ENCODE measurements at regions not wholly inside any gene's neighbourhood (a gene's known extent, or its start where the extent isn't known, plus 50 kb on each side); places are given as distances from the start of the nearest gene placed in this dataset.

- no peak overlapping the region for H3K4me3 ChIP-seq (ENCODE audit: low read depth, low read length)
- TF ChIP-seq CTCF (IDR thresholded peaks at IDR 0.05; ENCODE audit: borderline replicate concordance, insufficient read depth, low read depth, low read length) = no peak
These were observed 99.4 kb upstream of the MYCN start for GRCh38 chr2:15840969-15841368.

GRCh38 chr2:15841776-15842560 is 98.4 kb upstream of the MYCN start:
- TF ChIP-seq CTCF (IDR thresholded peaks at IDR 0.05; ENCODE audit: borderline replicate concordance, insufficient read depth, low read depth, low read length) = no peak
- H3K4me3 ChIP-seq (ENCODE audit: low read depth, low read length) = no peak overlapping the region

GRCh38 chr2:15842758-15843666 is 97.3 kb upstream of the MYCN start:
- no peak overlapping the region for H3K4me3 ChIP-seq (ENCODE audit: low read depth, low read length)

GRCh38 chr2:15844211-15844801 is 96.0 kb upstream of the MYCN start:
- TF ChIP-seq CTCF (IDR thresholded peaks at IDR 0.05; ENCODE audit: borderline replicate concordance, insufficient read depth, low read depth, low read length) = no peak

More at GRCh38 chr2:15842758-15843666, 97.3 kb upstream of the MYCN start:
- no peak for TF ChIP-seq CTCF (IDR thresholded peaks at IDR 0.05; ENCODE audit: borderline replicate concordance, insufficient read depth, low read depth, low read length)

GRCh38 chr2:15845294-15845693 is 95.1 kb upstream of the MYCN start:
- no peak for TF ChIP-seq CTCF (IDR thresholded peaks at IDR 0.05; ENCODE audit: borderline replicate concordance, insufficient read depth, low read depth, low read length)
- H3K4me3 ChIP-seq (ENCODE audit: low read depth, low read length) = no peak overlapping the region

More at GRCh38 chr2:15844211-15844801, 96.0 kb upstream of the MYCN start:
- H3K4me3 ChIP-seq (ENCODE audit: low read depth, low read length) = no peak overlapping the region

DNA sequence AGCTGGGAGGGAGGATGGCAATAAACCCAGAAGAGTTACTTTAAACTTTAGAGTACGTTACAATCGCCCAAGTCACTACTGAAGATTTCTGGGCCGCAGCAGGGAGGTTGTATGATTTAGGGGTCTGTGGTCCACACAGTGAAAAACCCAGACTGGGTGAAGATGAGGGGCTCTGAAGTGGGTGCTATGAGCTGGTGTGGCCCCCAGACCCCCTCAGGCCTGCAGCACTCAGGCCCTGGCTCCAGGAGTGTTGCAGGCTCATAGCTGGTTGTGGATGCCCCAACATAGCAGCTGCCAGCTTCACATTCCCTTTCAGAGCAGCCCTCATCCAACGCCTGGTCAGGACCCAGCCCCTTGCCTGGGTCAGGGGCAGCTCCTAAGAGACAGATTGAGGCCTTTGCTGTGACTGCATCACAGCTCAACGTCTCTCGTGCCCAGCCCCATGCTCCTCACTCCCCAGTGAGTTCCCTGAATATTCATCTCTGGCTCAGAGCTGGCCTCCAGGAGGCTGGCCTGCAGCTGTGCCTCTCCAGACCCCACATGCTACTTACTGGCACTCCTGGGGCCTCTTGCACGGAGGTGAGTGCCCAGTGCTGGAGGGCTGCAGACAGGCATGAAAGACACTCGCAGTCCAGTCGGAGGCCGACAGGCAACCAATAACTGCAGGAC is 94.5 kb upstream of the MYCN start:
- no peak for TF ChIP-seq CTCF (IDR thresholded peaks at IDR 0.05; ENCODE audit: borderline replicate concordance, insufficient read depth, low read depth, low read length)
- H3K4me3 ChIP-seq (ENCODE audit: low read depth, low read length) = no peak overlapping the region

All from GM12875 (cell line).